ENCODE measurements at regions not wholly inside any gene's neighbourhood (a gene's known extent, or its start where the extent isn't known, plus 50 kb on each side); places are given as distances from the start of the nearest gene placed in this dataset.
"Not testable (repeated sequence)": the region's sequence is repeated elsewhere in the genome, so short reads cannot be mapped to it uniquely, and the experiment has no call there.

DNA sequence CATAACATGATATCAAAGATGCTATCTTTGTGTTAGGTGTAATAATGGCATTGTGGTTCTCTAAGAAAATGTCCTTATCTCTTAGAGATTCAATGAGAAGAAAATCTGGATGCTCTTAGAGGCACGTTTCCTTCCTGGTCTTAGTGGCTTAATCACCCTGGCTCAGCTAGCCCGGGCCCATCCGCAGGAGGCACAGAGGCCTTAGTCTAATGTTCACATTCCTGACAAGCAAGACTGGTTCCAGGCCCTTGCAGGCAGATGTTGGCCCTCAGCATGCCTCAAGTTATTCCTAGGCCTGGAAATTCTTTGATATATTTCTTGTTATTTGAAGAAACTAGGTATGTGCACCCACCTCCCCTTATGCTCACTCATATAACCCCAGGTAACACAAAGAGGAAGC lies 357.6 kb downstream of the SFMBT2 start:
- no peak overlapping the region for H3K4me3 ChIP-seq (ENCODE audit: low read length)

GRCh38 chr10:7050024-7050423 lies 360.8 kb downstream of the SFMBT2 start:
- H3K27ac ChIP-seq (ENCODE audit: low read length); H3K9ac ChIP-seq (ENCODE audit: low read depth, low read length); H3K9me3 ChIP-seq (ENCODE audit: insufficient read depth, low read depth, low read length); H3K4me3 ChIP-seq (ENCODE audit: low read length); H3K27me3 ChIP-seq (ENCODE audit: insufficient read depth, low read length); H3K4me1 ChIP-seq (ENCODE audit: insufficient read depth, low read length); H3K36me3 ChIP-seq (ENCODE audit: insufficient read depth, low read depth, low read length): not testable (repeated sequence)

More for the DNA sequence above, 357.6 kb downstream of the SFMBT2 start:
- Histone ChIP-seq H3K9ac (ENCODE audit: low read depth, low read length) (no peak overlapping the region), H3K36me3 (ENCODE audit: insufficient read depth, low read depth, low read length) (no peaks in the 10 kb centered on the region), H3K9me3 (ENCODE audit: insufficient read depth, low read depth, low read length) (peaks cover 9% of the 10 kb centered on the region; the same call in 1 of the 2 replicates), H3K4me1 (ENCODE audit: insufficient read depth, low read length) (no peaks in the 10 kb centered on the region), H3K27me3 (ENCODE audit: insufficient read depth, low read length) (no peaks in the 10 kb centered on the region), H3K27ac (ENCODE audit: low read length) (no peak overlapping the region)

DNA sequence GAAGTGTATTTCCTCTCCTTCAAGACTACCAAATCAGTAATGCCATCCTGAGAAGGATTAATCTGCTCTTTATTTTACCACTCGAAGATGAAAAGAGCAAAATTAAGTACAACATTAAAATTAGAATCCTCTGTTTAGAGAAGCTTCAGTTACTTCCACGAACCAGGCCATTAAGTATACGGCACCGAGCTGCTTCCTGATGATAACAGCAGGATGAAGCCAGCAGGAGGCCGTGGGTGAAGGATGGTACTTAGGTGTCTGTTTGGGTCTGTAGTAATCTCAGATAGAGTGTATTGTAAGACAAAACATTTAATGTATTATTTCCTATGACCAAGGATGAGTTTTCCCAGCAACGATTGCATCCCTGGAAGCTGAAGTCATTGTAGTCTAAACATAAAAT lies 362.8 kb downstream of the SFMBT2 start:
- Histone ChIP-seq H3K9ac (ENCODE audit: low read depth, low read length) (no peak overlapping the region), H3K27me3 (ENCODE audit: insufficient read depth, low read length) (no peaks in the 10 kb centered on the region), H3K9me3 (ENCODE audit: insufficient read depth, low read depth, low read length) (peaks cover 9% of the 10 kb centered on the region; the same call in 1 of the 2 replicates), H3K27ac (ENCODE audit: low read length) (no peak overlapping the region), H3K36me3 (ENCODE audit: insufficient read depth, low read depth, low read length) (no peaks in the 10 kb centered on the region), H3K4me3 (ENCODE audit: low read length) (no peak overlapping the region), H3K4me1 (ENCODE audit: insufficient read depth, low read length) (no peaks in the 10 kb centered on the region)

GRCh38 chr10:7046615-7047014 lies 364.2 kb downstream of the SFMBT2 start:
- Histone ChIP-seq H3K4me1 (ENCODE audit: insufficient read depth, low read length) (no peaks in the 10 kb centered on the region), H3K9ac (ENCODE audit: low read depth, low read length) (no peak overlapping the region), H3K27ac (ENCODE audit: low read length) (no peak overlapping the region), H3K4me3 (ENCODE audit: low read length) (no peak overlapping the region), H3K36me3 (ENCODE audit: insufficient read depth, low read depth, low read length) (no peaks in the 10 kb centered on the region), H3K27me3 (ENCODE audit: insufficient read depth, low read length) (no peaks in the 10 kb centered on the region), H3K9me3 (ENCODE audit: insufficient read depth, low read depth, low read length) (peaks cover 9% of the 10 kb centered on the region; the same call in 1 of the 2 replicates)

DNA sequence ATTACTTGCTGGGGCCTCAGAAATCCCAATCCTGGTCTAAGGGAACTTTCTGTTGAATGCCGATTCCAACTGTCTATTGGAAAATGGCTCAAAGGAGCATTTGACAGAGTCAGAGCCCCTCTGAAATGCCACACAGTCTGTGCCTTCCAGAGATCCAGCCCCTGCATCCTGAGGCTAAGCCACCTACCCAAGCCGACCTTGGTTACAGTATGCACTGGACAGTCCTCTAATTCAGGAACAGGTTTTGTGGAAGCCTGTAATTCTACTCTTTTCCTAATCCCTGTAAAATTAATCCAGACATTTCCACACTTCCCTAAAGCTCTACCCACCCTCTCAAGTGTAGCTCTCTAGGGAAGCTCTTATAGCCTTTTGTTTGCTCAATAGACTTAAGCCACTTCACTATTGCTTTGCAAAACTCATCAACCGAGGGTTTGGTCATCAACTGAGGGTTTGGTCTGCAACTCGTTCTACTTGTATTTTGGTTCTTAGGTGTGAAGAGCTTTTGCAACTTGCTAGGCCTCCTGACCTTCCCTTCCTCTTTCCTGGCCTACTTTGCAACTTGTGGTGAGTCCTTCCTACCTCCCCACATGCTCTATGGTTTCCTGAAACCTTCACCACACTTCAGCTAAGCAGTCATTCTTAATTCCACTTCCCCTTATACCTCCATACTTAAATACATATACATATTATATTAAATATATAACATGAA lies 364.8 kb downstream of the SFMBT2 start:
- H3K27ac ChIP-seq (ENCODE audit: low read length): no peak overlapping the region

GRCh38 chr10:7043055-7043653 lies 367.7 kb downstream of the SFMBT2 start:
- H3K9ac ChIP-seq (ENCODE audit: low read depth, low read length): no peak overlapping the region
- H3K4me1 ChIP-seq (ENCODE audit: insufficient read depth, low read length): no peaks in the 10 kb centered on the region
- no peaks in the 10 kb centered on the region for H3K36me3 ChIP-seq (ENCODE audit: insufficient read depth, low read depth, low read length)
- H3K4me3 ChIP-seq (ENCODE audit: low read length): no peak overlapping the region
- no peaks in the 10 kb centered on the region for H3K9me3 ChIP-seq (ENCODE audit: insufficient read depth, low read depth, low read length)
- no peak overlapping the region for H3K27ac ChIP-seq (ENCODE audit: low read length)
- no peaks in the 10 kb centered on the region for H3K27me3 ChIP-seq (ENCODE audit: insufficient read depth, low read length)

More for the DNA sequence above, 364.8 kb downstream of the SFMBT2 start:
- Histone ChIP-seq H3K4me3 (ENCODE audit: low read length) (no peak overlapping the region), H3K4me1 (ENCODE audit: insufficient read depth, low read length) (no peaks in the 10 kb centered on the region), H3K27me3 (ENCODE audit: insufficient read depth, low read length) (no peaks in the 10 kb centered on the region), H3K9me3 (ENCODE audit: insufficient read depth, low read depth, low read length) (peaks cover 9% of the 10 kb centered on the region; the same call in 1 of the 2 replicates), H3K9ac (ENCODE audit: low read depth, low read length) (no peak overlapping the region), H3K36me3 (ENCODE audit: insufficient read depth, low read depth, low read length) (no peaks in the 10 kb centered on the region)

DNA sequence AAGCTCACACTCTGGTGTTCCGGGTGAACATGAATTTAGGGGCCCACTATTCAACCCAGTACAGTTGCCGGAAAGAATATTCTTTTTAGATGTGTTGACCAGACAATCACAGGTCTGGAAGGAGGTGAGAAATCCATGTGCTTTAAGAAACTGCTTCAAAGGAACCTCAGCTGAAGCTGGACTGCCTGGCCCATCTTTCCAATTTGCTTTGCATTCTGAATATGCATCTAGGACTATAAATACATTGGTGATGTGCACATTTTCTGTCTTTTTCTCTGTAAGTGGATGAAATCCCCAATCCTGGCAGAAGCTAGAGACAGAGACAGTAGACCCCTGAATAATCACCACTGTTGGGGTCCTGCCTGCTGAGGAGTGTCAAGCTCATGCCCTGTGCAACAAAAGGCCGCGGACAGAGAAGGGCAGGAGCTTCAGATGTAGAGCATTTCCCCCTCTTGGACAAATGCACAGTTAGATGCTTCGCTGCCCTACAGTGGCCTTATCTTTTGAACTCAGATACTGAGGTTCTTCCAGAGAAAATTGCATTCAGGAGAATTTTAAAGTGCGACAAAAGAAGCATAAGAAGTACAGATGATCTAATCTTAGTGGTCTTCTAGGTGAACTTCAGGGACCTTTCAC lies 368.3 kb downstream of the SFMBT2 start:
- H3K9me3 ChIP-seq (ENCODE audit: insufficient read depth, low read depth, low read length): no peaks in the 10 kb centered on the region
- H3K36me3 ChIP-seq (ENCODE audit: insufficient read depth, low read depth, low read length): no peaks in the 10 kb centered on the region
- no peak overlapping the region for H3K9ac ChIP-seq (ENCODE audit: low read depth, low read length)
- H3K4me1 ChIP-seq (ENCODE audit: insufficient read depth, low read length): no peaks in the 10 kb centered on the region
- H3K27ac ChIP-seq (ENCODE audit: low read length): no peak overlapping the region
- no peak overlapping the region for H3K4me3 ChIP-seq (ENCODE audit: low read length)
- no peaks in the 10 kb centered on the region for H3K27me3 ChIP-seq (ENCODE audit: insufficient read depth, low read length)

- Histone ChIP-seq H3K4me3 (ENCODE audit: low read length) (no peak overlapping the region), H3K36me3 (ENCODE audit: insufficient read depth, low read depth, low read length) (no peaks in the 10 kb centered on the region), H3K9ac (ENCODE audit: low read depth, low read length) (no peak overlapping the region), H3K27ac (ENCODE audit: low read length) (no peak overlapping the region), H3K9me3 (ENCODE audit: insufficient read depth, low read depth, low read length) (no peaks in the 10 kb centered on the region), H3K27me3 (ENCODE audit: insufficient read depth, low read length) (no peaks in the 10 kb centered on the region), H3K4me1 (ENCODE audit: insufficient read depth, low read length) (no peaks in the 10 kb centered on the region)
These were observed 368.8 kb downstream of the SFMBT2 start for GRCh38 chr10:7042000-7042399.

DNA sequence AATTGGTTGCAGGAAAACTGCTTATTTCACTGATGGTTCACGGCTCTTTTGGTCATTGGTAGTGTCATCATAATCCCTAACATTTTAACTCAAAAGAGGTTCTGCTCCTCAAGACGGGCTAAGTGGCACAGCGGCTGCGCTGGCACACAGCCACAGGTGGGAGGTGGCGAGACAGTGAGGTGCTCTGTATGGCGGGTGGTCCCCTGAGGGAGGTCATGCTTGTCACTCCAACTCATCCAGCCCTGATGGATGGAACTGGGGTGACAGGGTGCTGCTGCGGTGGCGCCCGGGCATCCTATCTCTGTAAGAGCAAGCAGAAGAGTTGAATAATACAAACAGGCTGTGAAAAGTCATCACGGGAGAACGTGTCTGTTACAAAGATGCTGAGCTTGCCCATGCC lies 370.2 kb downstream of the SFMBT2 start:
- no peak overlapping the region for H3K9ac ChIP-seq (ENCODE audit: low read depth, low read length)
- no peak overlapping the region for H3K4me3 ChIP-seq (ENCODE audit: low read length)
- no peaks in the 10 kb centered on the region for H3K4me1 ChIP-seq (ENCODE audit: insufficient read depth, low read length)
- no peaks in the 10 kb centered on the region for H3K36me3 ChIP-seq (ENCODE audit: insufficient read depth, low read depth, low read length)
- no peak overlapping the region for H3K27ac ChIP-seq (ENCODE audit: low read length)
- H3K9me3 ChIP-seq (ENCODE audit: insufficient read depth, low read depth, low read length): no peaks in the 10 kb centered on the region
- H3K27me3 ChIP-seq (ENCODE audit: insufficient read depth, low read length): no peaks in the 10 kb centered on the region

DNA sequence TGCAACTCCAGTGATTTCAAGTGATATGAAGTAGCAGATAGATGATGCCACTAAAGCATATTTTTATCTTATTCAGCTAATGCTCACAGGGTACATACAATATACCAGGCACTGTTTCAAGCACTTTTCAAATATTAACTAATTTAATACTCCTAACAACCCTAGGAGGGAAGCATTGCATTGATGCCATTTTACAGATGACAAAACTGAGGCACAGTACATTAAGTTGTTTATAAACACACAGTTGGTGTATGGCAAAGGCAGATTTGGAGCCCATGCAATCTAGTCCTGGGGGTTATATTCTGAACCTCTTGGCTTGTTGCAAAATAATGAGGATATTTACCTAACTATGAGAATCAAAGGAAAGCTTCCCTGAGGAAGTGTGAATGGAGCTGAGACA lies 371.0 kb downstream of the SFMBT2 start:
- Histone ChIP-seq H3K4me1 (ENCODE audit: insufficient read depth, low read length) (no peaks in the 10 kb centered on the region), H3K4me3 (ENCODE audit: low read length) (no peak overlapping the region), H3K27me3 (ENCODE audit: insufficient read depth, low read length) (no peaks in the 10 kb centered on the region), H3K9me3 (ENCODE audit: insufficient read depth, low read depth, low read length) (no peaks in the 10 kb centered on the region), H3K27ac (ENCODE audit: low read length) (no peak overlapping the region), H3K9ac (ENCODE audit: low read depth, low read length) (no peak overlapping the region), H3K36me3 (ENCODE audit: insufficient read depth, low read depth, low read length) (no peaks in the 10 kb centered on the region)

- Histone ChIP-seq H3K4me1 (ENCODE audit: insufficient read depth, low read length) (no peaks in the 10 kb centered on the region), H3K27ac (ENCODE audit: low read length) (no peak overlapping the region), H3K9ac (ENCODE audit: low read depth, low read length) (no peak overlapping the region), H3K4me3 (ENCODE audit: low read length) (no peak overlapping the region), H3K36me3 (ENCODE audit: insufficient read depth, low read depth, low read length) (no peaks in the 10 kb centered on the region), H3K27me3 (ENCODE audit: insufficient read depth, low read length) (no peaks in the 10 kb centered on the region), H3K9me3 (ENCODE audit: insufficient read depth, low read depth, low read length) (no peaks in the 10 kb centered on the region)
These were observed 372.4 kb downstream of the SFMBT2 start for GRCh38 chr10:7038416-7038815.

GRCh38 chr10:7037434-7037833 lies 373.4 kb downstream of the SFMBT2 start:
- H3K4me1 ChIP-seq (ENCODE audit: insufficient read depth, low read length); H3K9me3 ChIP-seq (ENCODE audit: insufficient read depth, low read depth, low read length); H3K9ac ChIP-seq (ENCODE audit: low read depth, low read length); H3K27ac ChIP-seq (ENCODE audit: low read length); H3K27me3 ChIP-seq (ENCODE audit: insufficient read depth, low read length); H3K36me3 ChIP-seq (ENCODE audit: insufficient read depth, low read depth, low read length); H3K4me3 ChIP-seq (ENCODE audit: low read length): not testable (repeated sequence)
